HG03039 (cell line): ENCODE measurements at regions not wholly inside any gene's neighbourhood (a gene's known extent, or its start where the extent isn't known, plus 50 kb on each side); places are given as distances from the start of the nearest gene placed in this dataset.
"Not testable (repeated sequence)": the region's sequence is repeated elsewhere in the genome, so short reads cannot be mapped to it uniquely, and the experiment has no call there.

Source experiments
- ATAC-seq: cut with Tn5 transposase; IDR thresholded peaks from one replicate; pipeline ENCODE4 v1.9.1; 2021; ENCODE audit warnings: mild to moderate bottlenecking, moderate library complexity; ENCODE audit not compliant: unreplicated experiment

DNA sequence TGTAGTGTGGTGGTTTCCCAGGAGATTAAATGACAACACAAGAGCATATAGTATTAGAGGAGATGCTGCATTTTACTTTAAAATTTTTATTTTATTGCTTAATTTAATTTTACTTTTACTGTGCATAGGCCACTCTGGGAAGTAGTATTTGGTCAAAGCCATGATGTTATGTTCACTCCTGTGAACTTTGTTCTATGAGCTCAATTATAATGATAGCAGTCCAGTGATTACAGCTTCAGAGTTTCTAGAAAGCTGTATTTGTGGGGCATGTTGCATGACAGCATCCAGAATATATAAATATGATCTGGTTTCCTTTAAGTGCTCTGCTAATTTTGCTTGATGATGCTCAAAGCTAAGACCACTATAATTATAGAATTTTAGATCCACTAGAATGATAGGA lies 338.6 kb downstream of the NSUN3 start:
- no peak for ATAC-seq

DNA sequence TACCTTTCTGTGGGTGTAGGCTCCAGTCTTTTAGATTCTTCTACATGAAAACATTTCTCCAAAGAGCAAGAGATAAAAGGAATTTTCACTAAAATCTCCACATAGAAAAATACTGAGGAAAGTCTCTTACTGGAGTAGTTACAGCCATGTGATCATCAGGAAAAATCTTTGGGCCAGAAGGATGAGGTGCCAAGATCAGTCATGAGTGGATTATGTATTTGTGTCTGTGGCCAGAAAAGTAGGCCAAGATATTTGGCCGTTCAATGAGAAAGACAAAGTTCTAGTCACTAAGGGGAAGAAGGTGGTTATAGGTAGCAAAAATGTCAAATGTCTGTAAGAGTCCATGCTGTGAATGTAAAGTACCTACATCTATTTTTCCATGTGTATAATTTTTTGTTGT lies 339.3 kb downstream of the NSUN3 start:
- ATAC-seq = no peak

DNA sequence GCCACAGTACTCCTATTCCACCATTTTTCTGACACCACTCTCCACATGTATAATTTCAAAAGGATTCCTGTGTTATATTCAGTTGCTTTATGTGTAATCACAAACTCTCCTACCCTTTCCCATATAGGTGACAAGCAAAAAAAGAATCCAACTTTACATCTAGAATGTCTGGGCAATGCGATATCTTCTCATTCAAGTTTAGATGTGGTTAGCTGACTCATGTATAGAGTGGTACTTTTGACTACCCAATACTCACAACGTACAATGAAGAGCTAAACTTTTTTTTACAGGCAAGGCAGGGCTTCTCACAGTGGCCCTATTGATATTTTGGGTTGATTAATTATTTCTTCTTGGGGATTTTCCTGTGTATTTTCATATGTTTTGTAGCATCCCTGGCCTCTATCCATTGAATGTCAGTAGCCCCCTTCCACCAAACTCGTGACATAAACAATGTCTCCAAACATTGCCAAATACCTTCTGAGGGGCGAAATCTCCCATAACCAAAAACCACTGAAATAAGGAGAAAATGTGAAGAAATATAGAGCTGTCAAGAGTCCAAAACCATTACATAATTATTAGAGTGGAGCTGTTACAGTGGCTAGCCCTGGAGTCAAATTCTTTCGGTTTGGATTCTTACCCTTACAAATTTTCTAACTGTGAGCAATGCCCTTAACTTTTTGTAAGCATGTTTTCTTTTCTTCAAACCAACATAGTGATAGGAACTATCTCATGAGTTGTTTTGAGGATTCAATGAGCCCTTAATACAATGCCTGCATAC lies 342.6 kb downstream of the NSUN3 start:
- no peak for ATAC-seq

DNA sequence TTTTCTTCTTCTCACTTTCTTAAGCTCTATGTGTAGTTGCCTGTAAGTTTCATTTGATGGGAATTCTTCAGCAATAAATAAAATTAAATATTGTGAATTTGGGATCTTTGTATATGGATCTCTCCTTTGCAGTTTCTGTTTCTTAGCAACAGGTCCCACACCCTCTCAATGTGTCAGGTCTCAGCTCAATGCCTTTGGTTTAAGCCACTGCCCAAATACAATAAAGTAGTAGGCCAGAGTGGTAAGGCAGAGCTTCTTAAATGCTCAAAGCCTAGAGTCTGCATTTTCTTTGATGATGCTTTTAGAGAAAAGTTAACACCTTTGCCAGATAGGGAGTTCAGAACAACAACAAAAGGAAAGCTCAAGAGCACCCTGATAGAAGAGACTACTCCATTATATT lies 343.7 kb downstream of the NSUN3 start:
- ATAC-seq = no peak

DNA sequence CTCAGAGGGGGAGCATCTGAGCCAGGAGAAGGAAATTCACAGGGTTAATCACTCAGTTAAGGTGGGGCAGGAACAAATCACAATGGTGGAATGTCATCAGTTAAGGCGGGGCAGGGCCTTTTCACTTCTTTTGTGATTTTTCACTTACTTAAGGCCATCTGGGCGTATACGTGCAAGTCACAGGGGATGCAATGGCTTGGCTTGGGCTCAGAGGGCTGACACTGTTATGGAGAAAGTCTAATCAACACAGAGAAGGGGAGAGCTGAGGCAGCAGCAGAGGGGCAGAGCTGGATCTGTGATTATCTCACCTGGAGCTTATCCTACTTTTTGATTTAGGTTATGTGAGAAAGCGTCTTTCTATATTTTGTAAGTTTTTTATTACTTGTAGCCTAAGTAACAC lies 350.1 kb downstream of the NSUN3 start:
- ATAC-seq = not testable (repeated sequence)

DNA sequence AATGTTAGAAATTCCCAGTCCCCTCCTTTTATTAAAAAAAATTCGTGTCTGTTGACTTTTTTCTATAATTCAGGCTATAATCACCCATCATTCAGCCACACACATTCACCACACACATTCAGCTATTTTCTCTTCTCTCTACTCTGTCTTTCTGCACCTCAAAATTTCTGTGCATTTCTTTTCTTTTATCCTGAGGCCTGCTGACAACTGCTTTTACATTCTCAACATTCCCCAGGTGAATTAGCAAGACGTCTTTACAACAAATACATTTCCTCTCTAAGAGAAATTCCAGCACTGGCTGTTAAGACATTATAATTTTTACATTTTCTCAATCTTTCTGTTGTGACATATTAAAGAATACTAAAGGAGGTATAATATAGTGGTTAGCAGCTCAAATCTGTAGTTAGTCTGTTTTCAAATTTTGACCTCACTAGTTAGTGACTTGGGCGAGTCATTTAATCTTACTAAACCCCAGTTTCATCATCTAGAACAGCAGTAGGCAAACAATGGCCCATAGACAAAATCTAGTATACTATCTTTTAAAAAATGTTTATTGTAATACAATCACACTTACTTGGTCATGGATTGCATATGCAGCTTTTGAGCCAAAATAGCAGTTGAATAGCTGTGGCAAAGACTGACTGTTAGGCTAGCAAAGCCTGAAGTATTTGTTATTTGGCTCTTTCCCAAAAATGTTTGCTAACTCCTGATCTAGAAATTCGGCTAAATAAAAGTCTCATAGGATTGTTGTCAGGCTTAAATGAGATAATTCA lies 350.7 kb downstream of the NSUN3 start:
- ATAC-seq = no peak

DNA sequence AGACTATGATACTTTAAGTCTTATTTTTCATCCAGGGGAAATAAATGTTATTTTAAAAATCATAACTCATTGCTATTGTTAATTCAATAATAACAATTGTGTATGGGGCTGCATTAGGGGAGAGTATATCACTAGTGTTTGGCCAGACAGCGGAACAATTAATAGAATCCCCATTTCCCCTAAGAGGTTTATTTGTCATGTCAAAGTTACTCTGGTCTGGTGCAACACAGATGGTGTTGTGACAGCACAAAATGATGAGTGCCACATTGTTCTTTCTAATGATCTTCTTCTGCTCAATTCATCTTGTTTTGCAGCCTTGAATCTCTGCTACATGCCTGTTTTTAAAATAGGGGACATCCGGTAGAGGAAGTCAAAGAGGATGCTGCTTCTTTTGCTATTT lies 351.6 kb downstream of the NSUN3 start:
- ATAC-seq = no peak

DNA sequence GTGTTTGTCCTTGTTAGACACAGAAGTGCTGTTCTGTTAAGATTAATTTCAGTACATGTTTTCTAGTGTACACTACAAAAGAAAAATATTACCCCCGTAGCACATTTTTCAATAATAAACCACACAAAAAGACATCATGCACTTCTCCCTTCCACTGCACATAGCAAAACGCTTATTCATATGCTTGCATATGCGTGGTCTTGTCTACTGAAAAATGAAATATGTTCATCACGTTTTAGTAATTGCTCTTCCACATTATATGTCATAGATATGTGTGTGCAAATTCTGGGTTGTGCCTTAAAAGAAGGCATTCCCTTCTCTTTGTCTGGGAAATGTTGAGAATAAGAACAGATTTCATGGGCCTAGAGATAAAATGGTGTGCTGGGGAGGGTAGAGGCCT lies 353.9 kb downstream of the NSUN3 start:
- ATAC-seq = no peak

DNA sequence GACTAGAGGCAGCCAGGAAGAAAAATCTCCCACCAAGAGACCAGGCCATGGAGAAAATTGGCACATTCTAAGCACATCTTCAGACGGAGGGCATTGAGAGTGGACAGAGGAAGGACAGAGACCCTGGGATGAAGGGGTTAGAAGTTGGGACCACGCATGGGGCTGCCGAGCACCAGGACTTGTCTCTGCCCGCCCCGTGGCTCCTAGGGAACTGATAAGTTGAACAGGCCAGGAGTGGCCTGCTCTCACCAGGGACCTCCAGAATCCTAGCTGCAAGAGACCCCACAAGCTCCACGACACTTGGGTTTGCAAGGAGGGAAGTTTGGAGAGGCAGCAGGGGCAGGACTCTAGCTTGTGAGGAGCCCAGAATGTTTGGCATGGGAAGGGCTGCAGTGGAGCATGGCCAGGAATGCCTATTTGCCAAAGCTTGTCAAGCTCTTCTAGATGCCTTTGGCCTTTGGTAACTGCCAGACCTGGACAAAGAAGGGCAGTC lies 355.1 kb downstream of the NSUN3 start:
- ATAC-seq = no peak

DNA sequence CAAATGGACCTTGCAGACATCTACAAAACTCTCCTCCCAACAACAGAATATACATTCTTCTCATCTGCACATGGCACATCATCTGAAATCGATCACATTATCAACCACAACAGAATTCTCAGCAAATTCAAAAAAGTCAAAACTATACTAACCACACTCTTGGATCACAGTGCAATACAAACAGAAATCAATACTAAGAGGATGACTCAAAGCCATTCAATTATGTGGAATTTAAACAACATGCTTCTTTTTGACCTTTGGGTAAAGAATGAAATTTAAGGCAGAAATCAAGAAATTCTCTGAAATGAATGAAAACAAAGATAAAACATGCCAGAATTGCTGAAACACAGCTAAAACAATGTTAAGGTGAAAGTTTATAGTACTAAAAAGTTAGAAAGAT lies 358.1 kb downstream of the NSUN3 start:
- no peak for ATAC-seq

DNA sequence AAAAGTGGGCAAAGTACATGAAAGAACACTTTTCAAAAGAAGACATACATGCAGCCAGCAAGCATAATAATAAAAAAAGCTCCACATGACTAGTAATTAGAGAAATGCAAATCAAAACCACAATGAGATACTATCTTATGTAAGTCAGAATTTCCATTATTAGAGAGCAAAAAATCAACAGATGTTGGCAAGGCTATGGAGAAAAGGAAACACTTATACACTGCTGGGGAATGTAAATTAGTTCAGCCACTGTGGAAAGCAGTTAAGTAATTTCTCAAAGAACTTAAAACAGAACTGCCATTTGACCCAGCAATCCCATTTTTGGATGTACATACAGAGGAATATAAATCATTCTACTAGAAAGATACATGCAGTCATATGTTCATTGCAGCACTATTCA lies 360.7 kb downstream of the NSUN3 start:
- ATAC-seq = no peak

DNA sequence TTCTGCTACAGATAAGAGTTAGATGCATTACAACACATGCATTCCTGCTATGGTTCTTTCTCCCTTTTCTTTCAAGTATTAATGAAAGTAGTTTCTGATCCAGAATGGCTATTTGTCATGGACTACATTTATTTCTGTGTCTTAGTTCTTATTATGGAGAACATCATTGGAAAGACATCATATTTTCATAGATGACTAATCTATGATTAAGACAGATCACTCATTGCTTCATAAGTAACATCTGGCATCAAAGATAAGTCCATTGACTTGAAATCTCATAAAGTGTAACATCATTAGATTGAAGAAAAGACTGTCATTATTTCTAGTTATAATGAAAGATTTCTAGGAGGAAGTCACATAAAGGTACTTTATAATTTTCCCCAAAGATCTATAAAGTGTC lies 366.7 kb downstream of the NSUN3 start:
- no peak for ATAC-seq

DNA sequence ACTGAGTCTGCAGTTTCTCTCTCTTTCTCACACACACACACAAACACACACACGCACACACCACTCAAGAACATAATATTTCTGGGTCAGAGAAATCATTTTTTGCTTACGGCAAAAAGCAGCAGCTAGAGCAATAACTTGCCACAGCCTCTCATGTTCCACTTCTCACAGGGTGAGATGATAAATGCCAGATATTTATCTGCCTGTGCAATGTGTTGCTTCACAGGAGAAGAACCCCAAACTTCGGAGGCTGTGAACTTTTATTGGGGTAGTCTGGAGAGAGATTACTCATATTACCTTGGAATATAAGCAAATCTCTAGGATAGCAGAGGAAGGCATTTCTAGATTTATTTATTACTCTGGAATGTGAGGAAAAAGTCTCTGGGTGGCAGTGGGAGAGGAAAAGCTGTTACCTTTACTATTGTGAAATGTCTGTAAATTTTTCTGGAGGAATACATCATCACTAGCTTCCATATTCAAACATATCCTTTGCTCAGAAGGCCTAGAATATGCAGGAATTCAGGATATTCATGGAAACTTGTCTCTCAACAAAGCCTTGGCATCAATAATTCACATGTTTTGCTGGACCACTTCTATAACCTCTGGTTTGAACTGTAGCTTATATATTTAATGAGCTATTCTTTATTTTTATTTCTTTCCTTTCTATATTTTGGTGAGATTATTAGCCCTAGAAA lies 369.2 kb downstream of the NSUN3 start:
- no peak for ATAC-seq

DNA sequence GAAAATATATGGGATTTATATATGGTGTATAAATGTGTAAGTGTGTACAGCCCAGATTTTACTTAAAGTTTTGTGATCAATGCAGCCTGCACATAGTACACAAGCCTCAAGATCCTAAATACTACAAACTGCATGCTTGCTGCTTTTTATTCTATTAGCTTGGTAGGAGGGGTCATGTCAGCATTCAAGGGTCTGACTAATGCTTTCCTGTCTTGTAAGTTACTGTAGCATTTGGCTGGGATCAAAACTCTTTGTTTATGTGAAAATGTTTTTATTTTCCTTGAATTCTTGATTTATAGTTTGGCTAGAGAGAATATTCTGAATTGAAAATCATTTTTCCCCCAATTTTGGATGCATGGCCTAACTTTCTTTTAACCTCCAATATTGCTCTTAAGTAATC lies 370.9 kb downstream of the NSUN3 start:
- no peak for ATAC-seq

DNA sequence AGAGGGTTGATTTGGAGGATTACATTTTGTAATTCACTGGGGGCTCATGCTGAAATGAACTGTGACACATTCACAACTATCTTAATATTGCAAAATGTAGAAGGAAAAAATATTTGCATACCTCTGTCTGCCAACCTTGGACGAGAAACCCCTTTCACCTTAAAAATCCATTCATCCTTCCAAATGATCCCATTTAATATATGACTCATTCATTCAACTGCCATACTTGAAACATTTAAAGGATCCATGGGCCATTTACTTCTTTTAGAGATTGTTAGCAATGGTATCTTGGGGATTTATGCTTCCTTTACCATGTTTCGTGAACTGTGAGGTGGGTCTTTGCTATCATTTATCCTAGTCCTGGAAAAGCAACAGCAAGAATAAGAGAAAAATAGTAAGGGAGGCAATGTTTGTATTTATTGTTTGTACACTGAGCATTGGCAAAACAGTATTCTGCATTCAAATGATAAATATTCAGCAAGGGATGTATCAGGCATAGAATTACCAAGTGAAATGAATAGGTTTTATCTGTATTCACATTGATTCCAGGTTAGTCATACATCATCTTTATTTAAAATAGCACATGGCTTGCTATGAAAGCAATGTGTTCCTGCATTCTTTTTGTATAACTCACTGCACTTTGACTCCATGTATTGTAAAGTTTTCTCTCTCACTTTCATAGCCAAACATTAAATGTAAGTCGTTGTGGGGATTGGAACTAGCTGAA lies 378.1 kb downstream of the NSUN3 start:
- no peak for ATAC-seq

DNA sequence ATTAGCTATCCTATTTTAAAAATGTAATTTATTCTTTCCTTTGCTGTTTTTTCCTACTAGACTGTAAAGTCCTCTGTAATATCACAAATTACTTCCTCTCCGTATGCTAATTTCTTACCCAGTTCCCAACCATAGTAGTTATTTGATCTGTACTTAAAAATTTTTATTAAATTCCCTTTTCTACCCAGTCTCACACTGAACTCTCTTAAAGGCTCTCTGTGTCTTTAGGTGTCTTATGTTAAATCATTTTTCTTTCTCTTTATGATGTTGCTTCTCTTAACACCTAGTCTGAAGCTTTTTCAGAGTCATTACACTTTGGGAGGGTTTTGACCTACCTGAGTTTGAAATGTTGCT lies 378.6 kb downstream of the NSUN3 start:
- no peak for ATAC-seq

DNA sequence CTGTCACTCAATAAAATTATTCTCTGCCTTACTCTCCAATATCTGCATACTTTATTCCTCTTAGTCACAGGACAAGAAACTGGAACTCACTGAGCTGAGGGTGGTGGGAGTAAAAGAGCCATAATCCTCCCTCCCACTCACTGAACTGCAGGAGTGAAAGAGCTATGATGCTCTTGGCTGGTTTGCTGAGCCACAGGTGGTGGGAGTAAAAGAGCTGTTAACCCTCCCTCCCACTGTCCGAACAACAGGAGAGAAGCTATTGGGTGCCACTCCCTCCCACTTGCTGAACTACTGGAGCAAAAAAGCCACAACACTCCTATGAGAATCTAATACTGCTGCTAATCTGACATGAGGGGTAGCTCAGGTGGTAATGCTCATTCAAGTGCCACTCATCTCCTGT lies 391.0 kb downstream of the NSUN3 start:
- ATAC-seq = no peak

DNA sequence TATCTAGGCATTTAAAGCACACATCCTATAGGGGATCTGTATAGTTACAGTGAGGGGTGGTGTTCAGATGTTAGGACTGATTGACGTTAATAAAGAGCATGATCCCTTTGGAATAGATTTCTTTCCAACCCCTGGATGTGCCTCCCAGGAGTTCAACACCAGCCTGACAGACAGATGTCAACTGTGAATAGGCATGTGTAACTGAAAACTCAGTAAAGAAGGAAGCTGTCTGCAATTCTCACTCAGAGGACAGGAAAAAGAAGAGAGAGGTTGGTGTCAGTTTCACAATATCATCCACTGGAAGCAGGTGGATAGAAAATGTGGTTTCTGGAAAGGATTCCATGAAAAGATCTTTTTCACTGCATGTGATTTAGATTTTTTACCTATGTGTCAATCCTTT lies 396.3 kb downstream of the NSUN3 start:
- no peak for ATAC-seq

DNA sequence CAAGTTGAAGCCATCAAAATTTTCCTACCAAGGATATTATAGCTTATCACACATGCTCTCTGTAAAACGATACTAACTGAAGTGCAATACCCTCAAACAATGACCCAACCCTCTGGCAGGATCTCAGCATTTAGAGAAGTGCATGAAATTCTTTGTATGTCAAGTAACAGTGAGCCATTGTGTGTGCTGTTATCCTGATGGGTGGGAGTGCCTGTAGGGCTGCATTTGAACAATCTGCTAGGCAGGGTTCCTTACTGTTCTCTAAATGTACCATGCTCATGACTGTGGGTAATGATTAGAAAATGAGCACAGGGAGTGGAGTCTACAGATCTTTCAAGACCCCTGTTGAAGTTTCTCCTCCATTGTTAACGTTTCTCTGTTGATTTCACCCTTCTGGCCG lies 398.1 kb downstream of the NSUN3 start:
- ATAC-seq = no peak

DNA sequence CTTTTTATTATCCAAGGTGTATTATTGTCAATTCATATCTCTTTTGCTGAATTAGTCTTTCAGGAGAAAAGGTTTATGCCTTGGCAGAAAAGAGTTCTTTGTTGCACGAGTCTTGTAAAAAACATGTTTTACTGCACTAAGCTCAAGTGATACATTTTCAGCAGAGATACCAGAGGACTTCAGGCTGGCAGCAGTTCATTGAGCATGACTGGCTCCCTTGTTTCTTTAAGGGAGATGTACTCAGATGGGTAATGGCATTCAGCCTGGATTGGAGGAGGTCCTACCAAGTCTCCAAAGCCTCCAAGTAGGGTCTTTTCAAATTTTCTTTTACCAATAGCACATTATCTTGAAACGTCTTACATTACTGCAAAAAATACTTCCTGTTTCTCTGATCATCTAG lies 400.1 kb downstream of the NSUN3 start:
- ATAC-seq = no peak

DNA sequence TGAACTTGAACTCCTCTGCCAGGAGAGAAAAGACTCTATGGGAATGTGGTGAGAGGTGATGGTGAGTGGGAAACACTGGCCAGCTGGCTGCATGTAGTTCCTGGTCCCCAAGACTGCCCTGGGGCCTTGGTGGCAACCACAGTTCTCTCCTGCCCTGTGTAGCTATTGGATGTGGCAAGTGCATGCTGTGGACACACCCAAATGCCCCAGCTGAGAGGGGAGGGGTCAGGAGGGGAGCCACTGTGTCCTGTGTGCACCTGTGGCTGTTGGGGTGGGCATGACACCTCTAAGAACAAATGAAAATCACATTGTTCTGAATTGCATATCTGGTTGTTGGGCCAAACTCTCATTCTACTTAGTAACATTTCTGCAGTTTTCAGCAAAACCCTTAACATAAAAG lies 409.6 kb downstream of the NSUN3 start:
- ATAC-seq = no peak
